HFFc6 (cell line): ENCODE measurements at regions not wholly inside any gene's neighbourhood (a gene's known extent, or its start where the extent isn't known, plus 50 kb on each side); places are given as distances from the start of the nearest gene placed in this dataset.

Experiments
- DNase-seq: peaks from one replicate; pipeline ENCODE4 v3.0.0-alpha.2; 2018
- H3K27ac Mint-ChIP-seq: 2 replicates; pipeline ENCODE4 v1.8.0; 2020; ENCODE audit warnings: mild to moderate bottlenecking, mixed read lengths
- H3K27me3 Mint-ChIP-seq: 2 replicates; pipeline ENCODE4 v1.8.0; 2021; ENCODE audit warnings: mild to moderate bottlenecking, moderate library complexity, mixed read lengths; ENCODE audit not compliant: insufficient read depth
- H3K36me3 Mint-ChIP-seq: 2 replicates; pipeline ENCODE4 v1.8.0; 2021; ENCODE audit warnings: low read depth, mixed read lengths
- H3K4me1 Mint-ChIP-seq: 2 replicates; pipeline ENCODE4 v1.8.0; 2020; ENCODE audit warnings: low read depth, mixed read lengths
- H3K4me3 Mint-ChIP-seq: 2 replicates; pipeline ENCODE4 v1.8.0; 2020; ENCODE audit warnings: mild to moderate bottlenecking, moderate library complexity, mixed read lengths
- H3K9me3 Mint-ChIP-seq: 2 replicates; pipeline ENCODE4 v1.8.0; 2020; ENCODE audit warnings: mild to moderate bottlenecking, mixed read lengths
- TF ChIP-seq, protein P1 (sequence below): fragments of 200-600 bp; sonication (generic); IDR thresholded peaks from 2 replicates; pipeline ENCODE4 v1.5.0; 2021; ENCODE audit warnings: antibody characterized with exemption, mild to moderate bottlenecking

DNA sequence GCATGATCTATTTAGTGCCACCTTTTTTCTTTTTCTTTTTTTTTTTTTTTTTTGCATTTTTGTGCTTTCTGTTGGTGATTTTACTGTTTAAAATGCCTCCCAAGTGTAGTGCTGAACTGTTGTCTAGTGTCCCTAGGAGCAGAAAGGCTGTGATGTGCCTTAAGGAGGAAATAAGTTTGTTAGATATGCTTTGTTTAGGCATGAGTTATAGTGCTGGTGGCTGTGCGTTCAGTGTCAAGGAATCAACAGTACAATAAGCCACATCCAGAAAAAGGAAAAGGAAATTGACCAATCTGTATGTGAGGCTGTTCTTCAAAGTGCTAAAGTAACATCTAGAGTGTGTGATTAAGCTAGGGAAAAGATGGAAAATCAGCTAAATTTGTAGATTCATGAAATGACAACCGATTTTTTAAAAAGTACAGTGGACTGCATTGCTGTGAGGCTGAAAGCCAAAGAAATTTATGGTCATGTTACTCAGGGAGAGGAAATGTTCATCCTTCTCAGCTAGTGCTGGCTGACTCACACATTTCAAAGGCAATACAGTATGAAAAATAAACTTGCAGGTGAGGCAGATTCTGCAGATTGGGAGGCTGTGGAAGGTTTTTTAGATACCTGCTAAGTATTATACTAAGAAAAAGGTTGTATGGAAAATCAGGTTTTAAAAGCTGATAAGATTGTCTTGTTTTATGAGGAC is 122.7 kb upstream of the ADCY1 start:
- peaks cover 4% of the 10 kb centered on the region; the same call in 1 of the 2 replicates for H3K4me1 Mint-ChIP-seq
- no peaks in the 10 kb centered on the region for H3K36me3 Mint-ChIP-seq
- DNase-seq: peak; percentile 7
- H3K9me3 Mint-ChIP-seq: no peaks in the 10 kb centered on the region
- H3K27ac Mint-ChIP-seq: no peak overlapping the region
- no peak overlapping the region for H3K4me3 Mint-ChIP-seq
- H3K27me3 Mint-ChIP-seq: peaks cover 16% of the 10 kb centered on the region
- TF ChIP-seq, protein P1, sequence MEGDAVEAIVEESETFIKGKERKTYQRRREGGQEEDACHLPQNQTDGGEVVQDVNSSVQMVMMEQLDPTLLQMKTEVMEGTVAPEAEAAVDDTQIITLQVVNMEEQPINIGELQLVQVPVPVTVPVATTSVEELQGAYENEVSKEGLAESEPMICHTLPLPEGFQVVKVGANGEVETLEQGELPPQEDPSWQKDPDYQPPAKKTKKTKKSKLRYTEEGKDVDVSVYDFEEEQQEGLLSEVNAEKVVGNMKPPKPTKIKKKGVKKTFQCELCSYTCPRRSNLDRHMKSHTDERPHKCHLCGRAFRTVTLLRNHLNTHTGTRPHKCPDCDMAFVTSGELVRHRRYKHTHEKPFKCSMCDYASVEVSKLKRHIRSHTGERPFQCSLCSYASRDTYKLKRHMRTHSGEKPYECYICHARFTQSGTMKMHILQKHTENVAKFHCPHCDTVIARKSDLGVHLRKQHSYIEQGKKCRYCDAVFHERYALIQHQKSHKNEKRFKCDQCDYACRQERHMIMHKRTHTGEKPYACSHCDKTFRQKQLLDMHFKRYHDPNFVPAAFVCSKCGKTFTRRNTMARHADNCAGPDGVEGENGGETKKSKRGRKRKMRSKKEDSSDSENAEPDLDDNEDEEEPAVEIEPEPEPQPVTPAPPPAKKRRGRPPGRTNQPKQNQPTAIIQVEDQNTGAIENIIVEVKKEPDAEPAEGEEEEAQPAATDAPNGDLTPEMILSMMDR: no peak

DNA sequence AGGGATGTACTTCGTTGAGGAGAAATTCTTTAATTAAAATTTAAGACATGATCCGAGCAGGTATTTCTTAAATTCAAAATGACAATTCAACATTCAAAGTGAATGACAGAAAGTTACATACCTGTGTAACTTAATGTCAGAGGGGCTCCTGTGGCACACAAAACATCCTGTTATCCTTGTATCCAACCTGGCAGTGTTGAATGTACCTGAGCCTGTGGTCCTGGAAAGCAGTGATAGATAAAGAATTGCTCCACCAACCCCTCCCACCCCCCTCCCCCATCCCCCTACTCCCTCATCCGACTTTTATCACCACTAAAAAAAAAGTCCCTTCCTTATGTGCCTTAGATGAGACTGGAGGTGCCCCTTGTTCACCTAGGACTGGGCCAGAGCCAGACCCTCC is 119.4 kb upstream of the ADCY1 start:
- no peaks in the 10 kb centered on the region for H3K36me3 Mint-ChIP-seq
- H3K9me3 Mint-ChIP-seq: no peaks in the 10 kb centered on the region
- peaks cover 4% of the 10 kb centered on the region; the same call in 1 of the 2 replicates for H3K4me1 Mint-ChIP-seq
- TF ChIP-seq, protein P1: no peak
- no peak for DNase-seq
- H3K27me3 Mint-ChIP-seq: peaks cover 19% of the 10 kb centered on the region
- no peak overlapping the region for H3K4me3 Mint-ChIP-seq
- no peak overlapping the region for H3K27ac Mint-ChIP-seq

DNA sequence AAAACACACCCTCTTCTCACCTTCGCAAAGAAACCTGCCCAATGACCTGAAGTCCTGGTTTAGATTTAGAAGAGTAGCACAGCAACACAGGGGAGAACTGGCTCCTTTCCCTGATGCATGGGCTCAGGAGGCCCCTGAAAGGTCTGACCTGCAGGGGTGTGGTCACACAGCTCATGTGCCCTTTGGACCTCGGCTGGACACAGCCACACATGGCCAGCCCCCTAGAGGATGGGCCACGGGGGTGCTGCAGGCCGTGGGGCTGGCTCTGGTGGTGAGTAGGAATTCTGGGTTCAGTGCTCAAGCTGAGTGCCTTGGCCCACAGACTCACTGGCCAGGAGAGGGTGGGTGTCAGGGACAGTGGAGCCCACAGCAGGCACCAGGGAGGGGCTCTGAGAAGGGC is 118.5 kb upstream of the ADCY1 start:
- no peak for DNase-seq
- TF ChIP-seq, protein P1: no peak
- Mint-ChIP-seq H3K27ac (no peak overlapping the region), H3K27me3 (peaks cover 19% of the 10 kb centered on the region), H3K9me3 (no peaks in the 10 kb centered on the region), H3K4me3 (no peak overlapping the region), H3K4me1 (peaks cover 4% of the 10 kb centered on the region; the same call in 1 of the 2 replicates), H3K36me3 (no peaks in the 10 kb centered on the region)

DNA sequence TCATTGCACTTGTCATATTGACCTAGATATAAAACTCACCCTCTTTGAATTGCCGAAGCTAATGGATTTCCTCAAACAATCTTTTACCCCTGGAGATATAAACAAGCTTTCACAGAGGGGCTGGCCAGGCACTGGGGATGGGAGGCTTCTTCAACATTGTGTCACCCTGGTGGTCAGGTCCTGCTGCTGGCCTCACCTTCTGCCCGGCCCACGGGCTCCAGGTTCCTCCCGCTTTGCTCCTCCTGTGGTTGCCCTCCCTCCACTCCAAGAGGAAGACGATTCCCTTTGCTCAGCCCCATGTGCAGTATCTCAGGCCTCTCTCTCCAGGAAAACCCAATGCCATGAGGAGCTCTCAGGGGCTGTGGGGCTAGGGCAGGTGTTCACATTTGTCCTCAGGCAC is 118.1 kb upstream of the ADCY1 start:
- TF ChIP-seq, protein P1: no peak
- Mint-ChIP-seq H3K4me1 (peaks cover 4% of the 10 kb centered on the region; the same call in 1 of the 2 replicates), H3K9me3 (no peaks in the 10 kb centered on the region), H3K27me3 (peaks cover 19% of the 10 kb centered on the region), H3K27ac (no peak overlapping the region), H3K36me3 (no peaks in the 10 kb centered on the region), H3K4me3 (no peak overlapping the region)
- DNase-seq: no peak

DNA sequence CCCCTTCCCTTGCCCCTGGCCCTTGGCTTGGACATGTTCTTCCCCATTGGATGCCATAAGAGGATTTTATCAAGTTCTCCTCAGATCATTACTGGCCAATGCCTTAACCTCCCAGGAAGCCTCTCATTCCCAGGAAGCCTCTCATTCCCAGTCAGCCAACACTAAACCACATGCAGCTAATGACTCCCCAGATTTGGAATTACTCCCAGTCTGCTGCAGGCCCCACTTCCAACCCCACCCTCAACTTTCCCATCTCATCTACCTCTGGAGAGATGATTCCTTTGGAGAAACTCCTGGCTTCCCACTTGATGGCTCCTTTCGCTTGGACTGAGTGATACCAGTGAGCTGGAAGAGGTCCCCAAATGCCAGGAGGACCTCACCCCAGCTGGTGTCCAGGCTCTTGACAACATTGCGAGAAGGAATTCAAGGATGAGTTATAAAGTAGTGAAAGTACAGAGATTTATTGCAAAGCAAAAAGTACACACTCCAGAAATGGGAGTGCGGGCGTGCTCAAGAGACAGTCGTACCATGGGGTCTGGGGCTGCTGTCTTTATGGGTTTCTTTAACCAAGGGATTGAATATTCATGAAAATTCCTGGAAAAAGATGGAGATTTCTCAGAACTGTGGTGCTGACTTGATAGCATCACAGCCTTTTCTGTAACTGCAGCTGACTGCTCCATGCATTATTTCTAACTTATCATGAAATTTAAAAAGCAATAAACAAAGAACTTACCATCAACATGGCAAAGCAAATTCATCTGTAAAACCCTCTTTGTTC is 117.2 kb upstream of the ADCY1 start:
- H3K9me3 Mint-ChIP-seq: no peaks in the 10 kb centered on the region
- H3K4me1 Mint-ChIP-seq: no peaks in the 10 kb centered on the region
- H3K4me3 Mint-ChIP-seq: no peak overlapping the region
- no peaks in the 10 kb centered on the region for H3K36me3 Mint-ChIP-seq
- H3K27ac Mint-ChIP-seq: no peak overlapping the region
- TF ChIP-seq, protein P1: no peak
- DNase-seq: peak; percentile 17
- H3K27me3 Mint-ChIP-seq: peaks cover 19% of the 10 kb centered on the region
